ENCODE measurements at regions not wholly inside any gene's neighbourhood (a gene's known extent, or its start where the extent isn't known, plus 50 kb on each side); places are given as distances from the start of the nearest gene placed in this dataset.

GRCh38 chr5:38765399-38765861, 80.4 kb upstream of the OSMR start:
- Histone ChIP-seq H3K27me3 (replicated peaks in 1 of 4; ENCODE audit: control insufficient read depth in 3 of 4, extremely low read depth in 1 of 4, insufficient read depth in 3 of 4, low read length in 3 of 4) (no peaks in the 10 kb centered on the region), H4K91ac (replicated peaks; ENCODE audit: insufficient read length, low read length) (no peak overlapping the region), H2BK12ac (ENCODE audit: low read depth, low read length) (no peak overlapping the region), H2BK15ac (ENCODE audit: low read length) (no peak overlapping the region), H3K27ac (ENCODE audit: low read depth, low read length) (no peak overlapping the region), H3K14ac (ENCODE audit: insufficient read length) (no peak overlapping the region), H4K20me1 (replicated peaks in 1 of 2; ENCODE audit: control insufficient read depth in 1 of 2, insufficient read depth in 2 of 2, low read length in 2 of 2) (no peaks in the 10 kb centered on the region), H3K18ac (ENCODE audit: extremely low read depth, low read length) (no peak overlapping the region), H2BK20ac (ENCODE audit: low read length) (no peak overlapping the region), H2AFZ (ENCODE audit: low read length) (no peak overlapping the region), H3K56ac (replicated peaks; ENCODE audit: insufficient read length, low read depth, low read length) (no peak overlapping the region), H3K23me2 (ENCODE audit: low read depth, low read length) (no peaks in the 10 kb centered on the region), H3K9me3 (ENCODE audit: insufficient read depth in 2 of 2, low read depth in 1 of 2, low read length in 1 of 2) (peaks cover 7 to 8% of the 10 kb centered on the region in 2 experiments; a peak in 1 of 4 replicates), H4K8ac (ENCODE audit: extremely low read depth, insufficient read depth, low read length) (no peak overlapping the region), H2BK120ac (replicated peaks; ENCODE audit: low read depth, low read length) (no peak overlapping the region), H3K9ac (replicated peaks in 1 of 4; ENCODE audit: extremely low read depth in 1 of 4, low read depth in 3 of 4, low read length in 3 of 4) (no peak overlapping the region), H3K79me1 (ENCODE audit: low read depth, low read length) (no peaks in the 10 kb centered on the region), H3K4me2 (ENCODE audit: insufficient read depth in 1 of 2, low read depth in 2 of 2, low read length in 2 of 2) (no peak overlapping the region), H4K5ac (ENCODE audit: insufficient read length, low read depth, low read length) (no peak overlapping the region), H3K79me2 (ENCODE audit: control insufficient read depth in 1 of 2, insufficient read depth in 2 of 2, low read length in 2 of 2) (no peaks in the 10 kb centered on the region), H3K23ac (ENCODE audit: insufficient read length) (no peak overlapping the region), H3K4me1 (replicated peaks in 1 of 4; ENCODE audit: control insufficient read depth in 3 of 4, insufficient read depth in 4 of 4, low read length in 3 of 4) (no peaks in the 10 kb centered on the region), H3K4me3 (ENCODE audit: extremely low read depth in 1 of 4, insufficient read depth in 2 of 4, low read depth in 3 of 4, low read length in 4 of 4) (no peak overlapping the region), H3K36me3 (ENCODE audit: control insufficient read depth in 2 of 4, insufficient read depth in 4 of 4, low read length in 3 of 4) (no peaks in the 10 kb centered on the region), H2BK5ac (ENCODE audit: low read depth, low read length) (no peak overlapping the region), H3K4ac (replicated peaks; ENCODE audit: insufficient read length, low read depth, low read length) (no peak overlapping the region), H2AK5ac (ENCODE audit: low read depth, low read length) (no peak overlapping the region)
- ChIA-PET CTCF (ENCODE audit: partially characterized antibody) (interaction anchor here (1.1 to 1.4 kb wide), 3 partner anchors 18 to 44 kb away, joined by 3 to 4 read pairs (median 3); no protein-coding TSS in a partner anchor), POLR2A (ENCODE audit: partially characterized antibody) (no interaction called here)
- 88% methylated on average over 5 of the region's 5 CpGs; no CpG with 5 or more reads in 1 of the 2 experiments for WGBS, 2 experiments (ENCODE audit: extremely low coverage in 1 of 2, insufficient coverage in 1 of 2, insufficient read length in 1 of 2, insufficient replicate concordance in 2 of 2, low coverage in 1 of 2, low lambda C conversion rate in 2 of 2, missing lambda C conversion rate in 1 of 2)
- DNase-seq (ENCODE audit: low read depth in 1 of 2, low spot score in 2 of 2): no peak
- FAIRE-seq: no peak
- no peak for TF ChIP-seq TBP (IDR thresholded peaks at IDR 0.05; ENCODE audit: low read depth, low read length)
- no peak for TF ChIP-seq RBBP5 (IDR thresholded peaks at IDR 0.05; ENCODE audit: borderline replicate concordance, low read depth, low read length)
- no peak for TF ChIP-seq BRCA1 (IDR thresholded peaks at IDR 0.05; ENCODE audit: low read depth, low read length)
- TF ChIP-seq CBX5 (IDR thresholded peaks at IDR 0.05; ENCODE audit: low read depth, low read length): no peak
- no peak for TF ChIP-seq SAP30 (IDR thresholded peaks at IDR 0.05; ENCODE audit: insufficient read depth, insufficient replicate concordance, low read length)
- TF ChIP-seq YY1 (IDR thresholded peaks at IDR 0.05; ENCODE audit: low read depth, low read length): no peak
- TF ChIP-seq SP1 (IDR thresholded peaks at IDR 0.05; ENCODE audit: low read depth, low read length): no peak
- TF ChIP-seq POLR2A (IDR thresholded peaks at IDR 0.05; ENCODE audit: control extremely low read depth in 1 of 2, low read depth in 2 of 2, low read length in 2 of 2): no peak
- no peak for TF ChIP-seq CHD2 (IDR thresholded peaks at IDR 0.05; ENCODE audit: low read length)
- TF ChIP-seq CHD1 (IDR thresholded peaks at IDR 0.05; ENCODE audit: low read depth, low read length): no peak
- no peak for TF ChIP-seq RNF2 (IDR thresholded peaks at IDR 0.05; ENCODE audit: borderline replicate concordance, low read depth, low read length, missing control alignments, poor library complexity, severe bottlenecking)
- no peak for TF ChIP-seq JUND (IDR thresholded peaks at IDR 0.05; ENCODE audit: low read length)
- TF ChIP-seq ASH2L (IDR thresholded peaks at IDR 0.05; ENCODE audit: low read length): no peak
- TF ChIP-seq SP4 (IDR thresholded peaks at IDR 0.05; ENCODE audit: low read length): no peak

All from H1 (cell line).